Bronchial epithelial cell (primary cell): ENCODE measurements at regions not wholly inside any gene's neighbourhood (a gene's known extent, or its start where the extent isn't known, plus 50 kb on each side); places are given as distances from the start of the nearest gene placed in this dataset.

ENCODE experiments used
- DNase-seq: peaks from one replicate; pipeline ENCODE4 v3.0.0-alpha.2; 2010; ENCODE audit warnings: low read depth
- FAIRE-seq: peaks from 2 replicates; lab custom pipeline; 2011; peaks lifted over from hg19 to GRCh38; lab: Jason Lieb, UNC
- H3K27me3 ChIP-seq: 2 replicates; pipeline ENCODE4 v1.5.1; 2011; ENCODE audit warnings: low read length; ENCODE audit not compliant: control insufficient read depth, insufficient read depth
- H3K36me3 ChIP-seq: 2 replicates; pipeline ENCODE4 v1.5.1; 2011; ENCODE audit warnings: low read length; ENCODE audit not compliant: control insufficient read depth, insufficient read depth
- H3K4me3 ChIP-seq: 2 replicates; pipeline ENCODE4 v1.5.1; 2011; ENCODE audit warnings: mild to moderate bottlenecking, low read depth, low read length, control low read depth
- CTCF ChIP-seq: IDR thresholded peaks from 2 replicates; pipeline ENCODE4 v1.5.1; 2011; ENCODE audit warnings: mild to moderate bottlenecking, moderate library complexity, low read length, control low read depth, inconsistent platforms; ENCODE audit not compliant: insufficient read depth, severe bottlenecking

- H3K4me3 ChIP-seq, result no peak overlapping the region
- TF ChIP-seq CTCF, result no peak
Measured at GRCh38 chrX:136933611-136934145, 53.2 kb upstream of the RBMX start.

GRCh38 chrX:136931661-136932060, 51.1 kb upstream of the RBMX start:
- TF ChIP-seq CTCF, result no peak
- FAIRE-seq (no peak), DNase-seq (no peak)
- no peaks in the 10 kb centered on the region for H3K36me3 ChIP-seq
- no peak overlapping the region for H3K4me3 ChIP-seq
- no peaks in the 10 kb centered on the region for H3K27me3 ChIP-seq

More at GRCh38 chrX:136933611-136934145, 53.2 kb upstream of the RBMX start:
- DNase-seq (no peak), FAIRE-seq (no peak)
- Histone ChIP-seq H3K27me3 (no peaks in the 10 kb centered on the region), H3K36me3 (no peaks in the 10 kb centered on the region)
